OCI-LY7 (cell line): ENCODE measurements at regions not wholly inside any gene's neighbourhood (a gene's known extent, or its start where the extent isn't known, plus 50 kb on each side); places are given as distances from the start of the nearest gene placed in this dataset.

Source experiments
- EZH2phosphoT487 ChIP-seq: fragments of 200-600 bp; sonication (generic); IDR thresholded peaks from 2 replicates; pipeline ENCODE4 v1.6.1; 2018; ENCODE audit warnings: low read depth, borderline replicate concordance, mild to moderate bottlenecking, mixed run types, antibody characterized with exemption, low read length, moderate library complexity, mixed read lengths
- TF ChIP-seq, protein P1 (sequence below): fragments of 200-600 bp; sonication (generic); conservative IDR thresholded peaks from 2 replicates; pipeline ENCODE4 v1.5.1; 2014; ENCODE audit warnings: mild to moderate bottlenecking, antibody characterized with exemption, low read length, moderate library complexity, mixed read lengths

DNA sequence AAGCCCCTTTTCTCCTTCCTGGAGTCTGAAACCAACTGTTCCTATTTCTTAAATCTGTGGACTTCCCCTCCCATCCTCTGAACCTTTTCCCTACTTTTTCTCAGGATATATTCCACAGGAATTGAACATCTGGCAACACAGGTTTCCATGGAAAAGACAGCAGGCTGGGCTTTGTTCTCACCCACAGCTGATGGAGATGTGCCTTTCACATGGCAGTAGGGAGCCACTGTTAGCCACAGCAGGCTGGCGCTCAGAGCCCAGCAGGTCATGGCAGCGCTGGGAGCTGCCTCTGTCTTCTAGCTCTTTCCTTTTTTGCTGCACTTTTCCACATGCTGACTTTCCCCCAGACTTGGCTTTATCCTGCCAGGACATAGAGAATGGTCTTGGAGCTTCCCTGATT is 116.4 kb upstream of the NLRP1 start:
- TF ChIP-seq EZH2phosphoT487, result no peak
- TF ChIP-seq, protein P1, sequence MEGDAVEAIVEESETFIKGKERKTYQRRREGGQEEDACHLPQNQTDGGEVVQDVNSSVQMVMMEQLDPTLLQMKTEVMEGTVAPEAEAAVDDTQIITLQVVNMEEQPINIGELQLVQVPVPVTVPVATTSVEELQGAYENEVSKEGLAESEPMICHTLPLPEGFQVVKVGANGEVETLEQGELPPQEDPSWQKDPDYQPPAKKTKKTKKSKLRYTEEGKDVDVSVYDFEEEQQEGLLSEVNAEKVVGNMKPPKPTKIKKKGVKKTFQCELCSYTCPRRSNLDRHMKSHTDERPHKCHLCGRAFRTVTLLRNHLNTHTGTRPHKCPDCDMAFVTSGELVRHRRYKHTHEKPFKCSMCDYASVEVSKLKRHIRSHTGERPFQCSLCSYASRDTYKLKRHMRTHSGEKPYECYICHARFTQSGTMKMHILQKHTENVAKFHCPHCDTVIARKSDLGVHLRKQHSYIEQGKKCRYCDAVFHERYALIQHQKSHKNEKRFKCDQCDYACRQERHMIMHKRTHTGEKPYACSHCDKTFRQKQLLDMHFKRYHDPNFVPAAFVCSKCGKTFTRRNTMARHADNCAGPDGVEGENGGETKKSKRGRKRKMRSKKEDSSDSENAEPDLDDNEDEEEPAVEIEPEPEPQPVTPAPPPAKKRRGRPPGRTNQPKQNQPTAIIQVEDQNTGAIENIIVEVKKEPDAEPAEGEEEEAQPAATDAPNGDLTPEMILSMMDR, result no peak
